A549 (cell line): ENCODE measurements at regions not wholly inside any gene's neighbourhood (a gene's known extent, or its start where the extent isn't known, plus 50 kb on each side); places are given as distances from the start of the nearest gene placed in this dataset.

Experiments used
- CHD2 ChIP-seq: fragments of 150-350 bp; IDR thresholded peaks from 2 replicates; pipeline ENCODE4 v1.6.1; 2014; ENCODE audit warnings: low read length; ENCODE audit not compliant: partially characterized antibody
- CTCF ChIP-seq: fragments of >200 bp; sonication (Bioruptor Twin); formaldehyde crosslinking; IDR thresholded peaks from 3 replicates; pipeline ENCODE4 v1.5.1; 2016
- EP300 ChIP-seq, 2 experiments: fragments of >200 bp; sonication (Bioruptor Twin); formaldehyde crosslinking; IDR thresholded peaks; 2 replicates in 1 of 2; 3 replicates in 1 of 2; pipeline ENCODE4 v1.6.1; 2016 to 2017
- POLR2A ChIP-seq: IDR thresholded peaks from 2 replicates; pipeline ENCODE4 v1.6.1; 2012; ENCODE audit warnings: mild to moderate bottlenecking, low read length
- REST ChIP-seq: fragments of 200-600 bp; sonication (generic); IDR thresholded peaks from 2 replicates; pipeline ENCODE4 v1.6.1; 2016; ENCODE audit warnings: antibody characterized with exemption, mild to moderate bottlenecking, moderate library complexity
- RFX5 ChIP-seq: fragments of 450-650 bp; IDR thresholded peaks from 2 replicates; pipeline ENCODE4 v1.7.1; 2014; ENCODE audit warnings: antibody characterized with exemption, mild to moderate bottlenecking, moderate library complexity
- RNF2 ChIP-seq: fragments of 200-600 bp; sonication (generic); IDR thresholded peaks from 2 replicates; pipeline ENCODE4 v1.6.1; 2016; ENCODE audit warnings: low read depth, mild to moderate bottlenecking, antibody characterized with exemption, moderate library complexity, borderline replicate concordance
- SMC3 ChIP-seq: fragments of >200 bp; sonication (Bioruptor Twin); formaldehyde crosslinking; IDR thresholded peaks from 3 replicates; pipeline ENCODE4 v1.6.1; 2018; ENCODE audit warnings: inconsistent platforms
- TF ChIP-seq, protein P1 (sequence below): IDR thresholded peaks from 2 replicates; pipeline ENCODE4 v1.6.1; 2012; ENCODE audit warnings: low read depth, borderline replicate concordance

DNA sequence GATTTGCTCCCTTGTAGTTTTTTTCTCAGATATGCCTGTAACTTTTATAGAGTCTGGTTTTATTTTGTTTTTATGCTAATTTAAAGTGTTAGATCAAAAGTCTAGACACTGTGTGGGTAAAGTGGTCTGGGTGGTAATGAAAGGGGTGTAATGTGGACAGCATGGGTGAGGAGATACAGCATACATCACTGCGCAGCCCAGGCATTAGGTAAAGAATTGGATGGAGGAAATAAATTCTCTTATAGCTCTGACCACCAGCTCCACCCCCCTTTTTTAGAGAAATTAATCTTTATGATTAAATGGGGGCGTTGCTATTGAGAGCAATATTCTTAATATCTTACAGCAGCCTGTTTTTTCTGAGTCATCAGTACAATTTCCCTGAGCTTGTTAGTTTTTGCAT, 163.9 kb upstream of the IGFBP7 start:
- TF ChIP-seq CTCF (no peak), POLR2A (no peak), RFX5 (no peak), RNF2 (no peak), REST (no peak), EP300 (IDR thresholded peaks at IDR 0.05) (no peak), SMC3 (no peak), CHD2 (no peak)
- TF ChIP-seq, protein P1, sequence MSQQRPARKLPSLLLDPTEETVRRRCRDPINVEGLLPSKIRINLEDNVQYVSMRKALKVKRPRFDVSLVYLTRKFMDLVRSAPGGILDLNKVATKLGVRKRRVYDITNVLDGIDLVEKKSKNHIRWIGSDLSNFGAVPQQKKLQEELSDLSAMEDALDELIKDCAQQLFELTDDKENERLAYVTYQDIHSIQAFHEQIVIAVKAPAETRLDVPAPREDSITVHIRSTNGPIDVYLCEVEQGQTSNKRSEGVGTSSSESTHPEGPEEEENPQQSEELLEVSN, result no peak
